GM23338 (cell line): ENCODE measurements at regions not wholly inside any gene's neighbourhood (a gene's known extent, or its start where the extent isn't known, plus 50 kb on each side); places are given as distances from the start of the nearest gene placed in this dataset.

Experiments used
- ATAC-seq: fragments of 200-7000 bp; cut with Tn5 transposase; 3 replicates; pipeline ENCODE4 v1.9.1; 2020
- DNase-seq: peaks from one replicate; pipeline ENCODE4 v3.0.0-alpha.2; 2015; ENCODE audit warnings: low spot score
- H2AFZ ChIP-seq: fragments of 200-600 bp; sonication (generic); 2 replicates; pipeline ENCODE4 v1.8.0; 2016; ENCODE audit warnings: antibody characterized with exemption, mild to moderate bottlenecking, moderate library complexity
- H3F3A ChIP-seq: fragments of 200-600 bp; sonication (generic); replicated peaks from 2 replicates; pipeline ENCODE4 v1.8.0; 2017; ENCODE audit warnings: antibody characterized with exemption, mixed run types, low read depth
- H3K27ac ChIP-seq: fragments of 200-600 bp; sonication (generic); 2 replicates; pipeline ENCODE4 v1.6.1; 2016; ENCODE audit warnings: low read depth
- H3K27me3 ChIP-seq: fragments of 200-600 bp; sonication (generic); 2 replicates; pipeline ENCODE4 v1.8.0; 2016; ENCODE audit warnings: mild to moderate bottlenecking, mixed run types, moderate library complexity; ENCODE audit not compliant: insufficient read depth
- H3K36me3 ChIP-seq: fragments of 200-600 bp; sonication (generic); 2 replicates; pipeline ENCODE4 v1.8.0; 2016; ENCODE audit warnings: mild to moderate bottlenecking; ENCODE audit not compliant: insufficient read depth
- H3K4me1 ChIP-seq: fragments of 200-600 bp; sonication (generic); 2 replicates; pipeline ENCODE4 v1.8.0; 2016; ENCODE audit warnings: mild to moderate bottlenecking, moderate library complexity; ENCODE audit not compliant: insufficient read depth
- H3K4me2 ChIP-seq: fragments of 200-600 bp; sonication (generic); 2 replicates; pipeline ENCODE4 v1.7.1; 2017; ENCODE audit warnings: mixed run types
- H3K4me3 ChIP-seq: fragments of 200-600 bp; sonication (generic); 2 replicates; pipeline ENCODE4 v1.6.1; 2016; ENCODE audit warnings: mixed run types
- H3K79me2 ChIP-seq: fragments of 200-600 bp; sonication (generic); replicated peaks from 2 replicates; pipeline ENCODE4 v1.8.0; 2017; ENCODE audit warnings: mild to moderate bottlenecking; ENCODE audit not compliant: insufficient read depth
- H3K9me2 ChIP-seq: fragments of 200-600 bp; sonication (generic); 2 replicates; pipeline ENCODE4 v1.8.0; 2017; ENCODE audit not compliant: insufficient read depth
- H4K20me1 ChIP-seq: fragments of 200-600 bp; sonication (generic); replicated peaks from 2 replicates; pipeline ENCODE4 v1.8.0; 2017; ENCODE audit warnings: mild to moderate bottlenecking; ENCODE audit not compliant: insufficient read depth
- H3K27ac Mint-ChIP-seq: 2 replicates; pipeline ENCODE4 v1.8.0; 2020; ENCODE audit warnings: inconsistent platforms, mild to moderate bottlenecking, moderate library complexity, mixed read lengths
- H3K27me3 Mint-ChIP-seq: 3 replicates; pipeline ENCODE4 v1.8.0; 2022; ENCODE audit warnings: low read depth, mild to moderate bottlenecking, moderate library complexity, mixed read lengths, inconsistent platforms; ENCODE audit not compliant: insufficient read depth, poor library complexity
- H3K36me3 Mint-ChIP-seq: 3 replicates; pipeline ENCODE4 v1.8.0; 2021; ENCODE audit warnings: low read depth, mild to moderate bottlenecking, inconsistent platforms, moderate library complexity, mixed read lengths
- H3K4me1 Mint-ChIP-seq: 3 replicates; pipeline ENCODE4 v1.8.0; 2020; ENCODE audit warnings: mild to moderate bottlenecking, inconsistent platforms, mixed read lengths
- H3K4me3 Mint-ChIP-seq: 3 replicates; pipeline ENCODE4 v1.8.0; 2021; ENCODE audit warnings: moderate library complexity, mild to moderate bottlenecking, inconsistent platforms, mixed read lengths
- H3K9me3 Mint-ChIP-seq: 3 replicates; pipeline ENCODE4 v1.8.0; 2020; ENCODE audit warnings: moderate library complexity, mild to moderate bottlenecking, inconsistent platforms, mixed read lengths
- CREB1 ChIP-seq: fragments of 250-450 bp; sonication (Bioruptor Pico); IDR thresholded peaks from 2 replicates; pipeline ENCODE4 v1.5.0; 2020; ENCODE audit warnings: low read depth, mild to moderate bottlenecking, moderate library complexity
- EZH2 ChIP-seq: fragments of 200-600 bp; sonication (generic); IDR thresholded peaks from one replicate; pipeline ENCODE4 v1.8.0; 2017; ENCODE audit warnings: antibody characterized with exemption, mild to moderate bottlenecking, low read depth; ENCODE audit not compliant: unreplicated experiment
- EZH2phosphoT487 ChIP-seq: fragments of 200-600 bp; sonication (generic); IDR thresholded peaks from one replicate; pipeline ENCODE4 v1.8.1; 2018; ENCODE audit warnings: antibody characterized with exemption; ENCODE audit not compliant: unreplicated experiment
- JUNB ChIP-seq: IDR thresholded peaks from one replicate; pipeline ENCODE4 v1.6.1; 2016; ENCODE audit warnings: antibody characterized with exemption; ENCODE audit not compliant: unreplicated experiment
- NANOG ChIP-seq: IDR thresholded peaks from 2 replicates; pipeline ENCODE4 v1.6.1; 2016; ENCODE audit warnings: antibody characterized with exemption, borderline replicate concordance
- POLR2AphosphoS5 ChIP-seq: IDR thresholded peaks from 2 replicates; pipeline ENCODE4 v1.6.1; 2016; ENCODE audit warnings: antibody characterized with exemption, low read depth
- STAT1 ChIP-seq: IDR thresholded peaks from one replicate; pipeline ENCODE4 v1.6.1; 2016; ENCODE audit warnings: antibody characterized with exemption; ENCODE audit not compliant: unreplicated experiment
- ZNF114 ChIP-seq: fragments of 250-450 bp; sonication (Bioruptor Pico); IDR thresholded peaks from 2 replicates; pipeline ENCODE4 v1.5.0; 2020; ENCODE audit warnings: mild to moderate bottlenecking, moderate library complexity
- ZNF331 ChIP-seq: fragments of 250-450 bp; sonication (Bioruptor Pico); IDR thresholded peaks from 2 replicates; pipeline ENCODE4 v1.5.0; 2020; ENCODE audit warnings: low read depth, mild to moderate bottlenecking, moderate library complexity
- TF ChIP-seq, protein P1 (sequence below): IDR thresholded peaks from 2 replicates; pipeline ENCODE4 v1.6.1; 2016; ENCODE audit warnings: antibody characterized with exemption
- TF ChIP-seq, protein P2 (sequence below): fragments of 250-450 bp; sonication (Bioruptor Pico); IDR thresholded peaks from 2 replicates; pipeline ENCODE4 v1.5.0; 2020; ENCODE audit warnings: mild to moderate bottlenecking, moderate library complexity
- TF ChIP-seq, protein P3 (sequence below): IDR thresholded peaks from one replicate; pipeline ENCODE4 v1.6.1; 2018; ENCODE audit warnings: antibody characterized with exemption; ENCODE audit not compliant: unreplicated experiment
- TF ChIP-seq, protein P4 (sequence below), 2 experiments: fragments of 200-600 bp in 1 of 2; sonication (generic) in 1 of 2; conservative IDR thresholded peaks; 2 replicates each; pipeline versions ENCODE4 v1.5.1 to v1.6.1; 2016 to 2017; ENCODE audit warnings: antibody characterized with exemption in 2 of 2, low read depth in 2 of 2, mild to moderate bottlenecking in 2 of 2, moderate library complexity in 1 of 2

DNA sequence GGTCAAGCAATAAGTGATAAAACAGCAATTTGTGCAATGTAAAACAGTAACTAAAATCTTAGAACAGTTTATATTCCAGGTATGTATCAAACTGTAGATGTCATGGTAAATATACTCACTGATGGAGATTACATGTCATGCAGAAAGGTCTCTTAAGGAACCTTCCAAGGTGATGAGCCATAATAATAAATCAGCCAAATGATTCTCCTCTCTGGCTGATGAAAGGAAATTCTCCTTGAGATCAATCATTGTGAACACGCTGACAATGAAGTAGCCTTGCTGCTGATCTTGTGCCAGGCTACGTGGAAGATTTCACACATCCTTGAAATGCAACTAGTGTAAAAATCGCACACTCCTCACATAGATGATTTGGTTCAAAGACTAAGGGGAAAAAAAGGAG is 392.5 kb upstream of the CDH7 start:
- no peaks in the 10 kb centered on the region for H4K20me1 ChIP-seq
- DNase-seq (no peak), ATAC-seq (no peak)
- no peaks in the 10 kb centered on the region for H3K9me3 Mint-ChIP-seq
- no peak overlapping the region for H2AFZ ChIP-seq
- H3K27me3 ChIP-seq, result no peaks in the 10 kb centered on the region
- no peaks in the 10 kb centered on the region for H3K9me2 ChIP-seq
- H3K79me2 ChIP-seq, result no peaks in the 10 kb centered on the region
- no peaks in the 10 kb centered on the region for H3K4me1 ChIP-seq
- H3K36me3 ChIP-seq, result no peaks in the 10 kb centered on the region
- TF ChIP-seq ZNF114 (CRISPR knock-in tag), result no peak
- TF ChIP-seq EZH2phosphoT487, result no peak
- TF ChIP-seq CREB1, result no peak
- TF ChIP-seq, protein P1, sequence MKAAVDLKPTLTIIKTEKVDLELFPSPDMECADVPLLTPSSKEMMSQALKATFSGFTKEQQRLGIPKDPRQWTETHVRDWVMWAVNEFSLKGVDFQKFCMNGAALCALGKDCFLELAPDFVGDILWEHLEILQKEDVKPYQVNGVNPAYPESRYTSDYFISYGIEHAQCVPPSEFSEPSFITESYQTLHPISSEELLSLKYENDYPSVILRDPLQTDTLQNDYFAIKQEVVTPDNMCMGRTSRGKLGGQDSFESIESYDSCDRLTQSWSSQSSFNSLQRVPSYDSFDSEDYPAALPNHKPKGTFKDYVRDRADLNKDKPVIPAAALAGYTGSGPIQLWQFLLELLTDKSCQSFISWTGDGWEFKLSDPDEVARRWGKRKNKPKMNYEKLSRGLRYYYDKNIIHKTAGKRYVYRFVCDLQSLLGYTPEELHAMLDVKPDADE, result no peak
- TF ChIP-seq POLR2AphosphoS5, result no peak
- TF ChIP-seq NANOG, result no peak
- TF ChIP-seq, protein P2, sequence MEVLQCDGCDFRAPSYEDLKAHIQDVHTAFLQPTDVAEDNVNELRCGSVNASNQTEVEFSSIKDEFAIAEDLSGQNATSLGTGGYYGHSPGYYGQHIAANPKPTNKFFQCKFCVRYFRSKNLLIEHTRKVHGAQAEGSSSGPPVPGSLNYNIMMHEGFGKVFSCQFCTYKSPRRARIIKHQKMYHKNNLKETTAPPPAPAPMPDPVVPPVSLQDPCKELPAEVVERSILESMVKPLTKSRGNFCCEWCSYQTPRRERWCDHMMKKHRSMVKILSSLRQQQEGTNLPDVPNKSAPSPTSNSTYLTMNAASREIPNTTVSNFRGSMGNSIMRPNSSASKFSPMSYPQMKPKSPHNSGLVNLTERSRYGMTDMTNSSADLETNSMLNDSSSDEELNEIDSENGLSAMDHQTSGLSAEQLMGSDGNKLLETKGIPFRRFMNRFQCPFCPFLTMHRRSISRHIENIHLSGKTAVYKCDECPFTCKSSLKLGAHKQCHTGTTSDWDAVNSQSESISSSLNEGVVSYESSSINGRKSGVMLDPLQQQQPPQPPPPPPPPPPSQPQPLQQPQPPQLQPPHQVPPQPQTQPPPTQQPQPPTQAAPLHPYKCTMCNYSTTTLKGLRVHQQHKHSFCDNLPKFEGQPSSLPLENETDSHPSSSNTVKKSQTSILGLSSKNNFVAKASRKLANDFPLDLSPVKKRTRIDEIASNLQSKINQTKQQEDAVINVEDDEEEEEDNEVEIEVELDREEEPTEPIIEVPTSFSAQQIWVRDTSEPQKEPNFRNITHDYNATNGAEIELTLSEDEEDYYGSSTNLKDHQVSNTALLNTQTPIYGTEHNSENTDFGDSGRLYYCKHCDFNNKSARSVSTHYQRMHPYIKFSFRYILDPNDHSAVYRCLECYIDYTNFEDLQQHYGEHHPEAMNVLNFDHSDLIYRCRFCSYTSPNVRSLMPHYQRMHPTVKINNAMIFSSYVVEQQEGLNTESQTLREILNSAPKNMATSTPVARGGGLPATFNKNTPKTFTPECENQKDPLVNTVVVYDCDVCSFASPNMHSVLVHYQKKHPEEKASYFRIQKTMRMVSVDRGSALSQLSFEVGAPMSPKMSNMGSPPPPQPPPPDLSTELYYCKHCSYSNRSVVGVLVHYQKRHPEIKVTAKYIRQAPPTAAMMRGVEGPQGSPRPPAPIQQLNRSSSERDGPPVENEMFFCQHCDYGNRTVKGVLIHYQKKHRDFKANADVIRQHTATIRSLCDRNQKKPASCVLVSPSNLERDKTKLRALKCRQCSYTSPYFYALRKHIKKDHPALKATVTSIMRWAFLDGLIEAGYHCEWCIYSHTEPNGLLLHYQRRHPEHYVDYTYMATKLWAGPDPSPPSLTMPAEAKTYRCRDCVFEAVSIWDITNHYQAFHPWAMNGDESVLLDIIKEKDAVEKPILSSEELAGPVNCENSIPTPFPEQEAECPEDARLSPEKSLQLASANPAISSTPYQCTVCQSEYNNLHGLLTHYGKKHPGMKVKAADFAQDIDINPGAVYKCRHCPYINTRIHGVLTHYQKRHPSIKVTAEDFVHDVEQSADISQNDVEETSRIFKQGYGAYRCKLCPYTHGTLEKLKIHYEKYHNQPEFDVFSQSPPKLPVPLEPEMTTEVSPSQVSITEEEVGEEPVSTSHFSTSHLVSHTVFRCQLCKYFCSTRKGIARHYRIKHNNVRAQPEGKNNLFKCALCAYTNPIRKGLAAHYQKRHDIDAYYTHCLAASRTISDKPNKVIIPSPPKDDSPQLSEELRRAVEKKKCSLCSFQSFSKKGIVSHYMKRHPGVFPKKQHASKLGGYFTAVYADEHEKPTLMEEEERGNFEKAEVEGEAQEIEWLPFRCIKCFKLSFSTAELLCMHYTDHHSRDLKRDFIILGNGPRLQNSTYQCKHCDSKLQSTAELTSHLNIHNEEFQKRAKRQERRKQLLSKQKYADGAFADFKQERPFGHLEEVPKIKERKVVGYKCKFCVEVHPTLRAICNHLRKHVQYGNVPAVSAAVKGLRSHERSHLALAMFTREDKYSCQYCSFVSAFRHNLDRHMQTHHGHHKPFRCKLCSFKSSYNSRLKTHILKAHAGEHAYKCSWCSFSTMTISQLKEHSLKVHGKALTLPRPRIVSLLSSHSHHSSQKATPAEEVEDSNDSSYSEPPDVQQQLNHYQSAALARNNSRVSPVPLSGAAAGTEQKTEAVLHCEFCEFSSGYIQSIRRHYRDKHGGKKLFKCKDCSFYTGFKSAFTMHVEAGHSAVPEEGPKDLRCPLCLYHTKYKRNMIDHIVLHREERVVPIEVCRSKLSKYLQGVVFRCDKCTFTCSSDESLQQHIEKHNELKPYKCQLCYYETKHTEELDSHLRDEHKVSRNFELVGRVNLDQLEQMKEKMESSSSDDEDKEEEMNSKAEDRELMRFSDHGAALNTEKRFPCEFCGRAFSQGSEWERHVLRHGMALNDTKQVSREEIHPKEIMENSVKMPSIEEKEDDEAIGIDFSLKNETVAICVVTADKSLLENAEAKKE (CRISPR knock-in tag), result no peak
- no peak for TF ChIP-seq STAT1
- TF ChIP-seq, protein P3, sequence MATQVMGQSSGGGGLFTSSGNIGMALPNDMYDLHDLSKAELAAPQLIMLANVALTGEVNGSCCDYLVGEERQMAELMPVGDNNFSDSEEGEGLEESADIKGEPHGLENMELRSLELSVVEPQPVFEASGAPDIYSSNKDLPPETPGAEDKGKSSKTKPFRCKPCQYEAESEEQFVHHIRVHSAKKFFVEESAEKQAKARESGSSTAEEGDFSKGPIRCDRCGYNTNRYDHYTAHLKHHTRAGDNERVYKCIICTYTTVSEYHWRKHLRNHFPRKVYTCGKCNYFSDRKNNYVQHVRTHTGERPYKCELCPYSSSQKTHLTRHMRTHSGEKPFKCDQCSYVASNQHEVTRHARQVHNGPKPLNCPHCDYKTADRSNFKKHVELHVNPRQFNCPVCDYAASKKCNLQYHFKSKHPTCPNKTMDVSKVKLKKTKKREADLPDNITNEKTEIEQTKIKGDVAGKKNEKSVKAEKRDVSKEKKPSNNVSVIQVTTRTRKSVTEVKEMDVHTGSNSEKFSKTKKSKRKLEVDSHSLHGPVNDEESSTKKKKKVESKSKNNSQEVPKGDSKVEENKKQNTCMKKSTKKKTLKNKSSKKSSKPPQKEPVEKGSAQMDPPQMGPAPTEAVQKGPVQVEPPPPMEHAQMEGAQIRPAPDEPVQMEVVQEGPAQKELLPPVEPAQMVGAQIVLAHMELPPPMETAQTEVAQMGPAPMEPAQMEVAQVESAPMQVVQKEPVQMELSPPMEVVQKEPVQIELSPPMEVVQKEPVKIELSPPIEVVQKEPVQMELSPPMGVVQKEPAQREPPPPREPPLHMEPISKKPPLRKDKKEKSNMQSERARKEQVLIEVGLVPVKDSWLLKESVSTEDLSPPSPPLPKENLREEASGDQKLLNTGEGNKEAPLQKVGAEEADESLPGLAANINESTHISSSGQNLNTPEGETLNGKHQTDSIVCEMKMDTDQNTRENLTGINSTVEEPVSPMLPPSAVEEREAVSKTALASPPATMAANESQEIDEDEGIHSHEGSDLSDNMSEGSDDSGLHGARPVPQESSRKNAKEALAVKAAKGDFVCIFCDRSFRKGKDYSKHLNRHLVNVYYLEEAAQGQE, result no peak
- TF ChIP-seq ZNF331 (CRISPR knock-in tag), result no peak
- no peak for TF ChIP-seq JUNB
- no peak for TF ChIP-seq EZH2
- TF ChIP-seq, protein P4, sequence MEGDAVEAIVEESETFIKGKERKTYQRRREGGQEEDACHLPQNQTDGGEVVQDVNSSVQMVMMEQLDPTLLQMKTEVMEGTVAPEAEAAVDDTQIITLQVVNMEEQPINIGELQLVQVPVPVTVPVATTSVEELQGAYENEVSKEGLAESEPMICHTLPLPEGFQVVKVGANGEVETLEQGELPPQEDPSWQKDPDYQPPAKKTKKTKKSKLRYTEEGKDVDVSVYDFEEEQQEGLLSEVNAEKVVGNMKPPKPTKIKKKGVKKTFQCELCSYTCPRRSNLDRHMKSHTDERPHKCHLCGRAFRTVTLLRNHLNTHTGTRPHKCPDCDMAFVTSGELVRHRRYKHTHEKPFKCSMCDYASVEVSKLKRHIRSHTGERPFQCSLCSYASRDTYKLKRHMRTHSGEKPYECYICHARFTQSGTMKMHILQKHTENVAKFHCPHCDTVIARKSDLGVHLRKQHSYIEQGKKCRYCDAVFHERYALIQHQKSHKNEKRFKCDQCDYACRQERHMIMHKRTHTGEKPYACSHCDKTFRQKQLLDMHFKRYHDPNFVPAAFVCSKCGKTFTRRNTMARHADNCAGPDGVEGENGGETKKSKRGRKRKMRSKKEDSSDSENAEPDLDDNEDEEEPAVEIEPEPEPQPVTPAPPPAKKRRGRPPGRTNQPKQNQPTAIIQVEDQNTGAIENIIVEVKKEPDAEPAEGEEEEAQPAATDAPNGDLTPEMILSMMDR (conservative IDR thresholded peaks at IDR 0.05; ENCODE audit: low read depth in 2 of 2), result no peak
- no peak overlapping the region for H3K4me2 ChIP-seq
- H3K4me3 Mint-ChIP-seq, result no peak overlapping the region
- no peak overlapping the region for H3K27ac Mint-ChIP-seq
- no peaks in the 10 kb centered on the region for H3F3A ChIP-seq
- H3K4me3 ChIP-seq, result no peak overlapping the region
- no peaks in the 10 kb centered on the region for H3K36me3 Mint-ChIP-seq
- H3K4me1 Mint-ChIP-seq, result no peaks in the 10 kb centered on the region
- no peak overlapping the region for H3K27ac ChIP-seq
- H3K27me3 Mint-ChIP-seq, result no peaks in the 10 kb centered on the region
